ENCODE measurements at regions not wholly inside any gene's neighbourhood (a gene's known extent, or its start where the extent isn't known, plus 50 kb on each side); places are given as distances from the start of the nearest gene placed in this dataset.
A peak's percentile ranks its signal among the peaks of the same experiment; 100 is the strongest.

DNA sequence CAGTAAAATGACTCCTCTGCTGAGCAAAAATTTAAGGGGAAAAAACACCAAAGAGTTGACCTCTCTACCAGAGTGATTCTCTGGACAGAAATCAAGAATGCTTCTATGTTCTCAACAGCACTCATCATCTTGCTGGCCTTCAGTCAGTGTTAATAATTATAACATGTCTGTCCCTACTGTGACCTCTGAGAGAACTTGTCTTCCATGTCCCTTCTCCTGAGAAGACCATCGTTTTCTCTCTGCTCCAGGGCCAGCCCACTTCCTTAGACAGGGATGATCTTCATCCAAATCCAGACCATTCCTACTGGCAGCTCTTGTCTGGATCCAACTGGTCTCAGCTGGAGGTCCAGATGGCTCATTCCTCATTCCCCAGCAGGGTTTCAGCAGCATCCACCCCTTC lies 139.0 kb upstream of the NECTIN3 start:
- no peak overlapping the region for H3K4me3 ChIP-seq (ENCODE audit: low read length)
- H3K9me2 ChIP-seq (replicated peaks; ENCODE audit: low read length), result no peaks in the 10 kb centered on the region
- H3F3A ChIP-seq (ENCODE audit: low read length, unreplicated experiment), result no peaks in the 10 kb centered on the region
- no peaks in the 10 kb centered on the region for H4K20me1 ChIP-seq (ENCODE audit: low read length)
- no peak for ATAC-seq
- no peaks in the 10 kb centered on the region for H3K27me3 ChIP-seq (ENCODE audit: low read length)
- H3K79me2 ChIP-seq (ENCODE audit: low read length), result no peaks in the 10 kb centered on the region
- no peak overlapping the region for H3K9ac ChIP-seq (ENCODE audit: low read length)
- H3K4me1 ChIP-seq (ENCODE audit: insufficient read depth, low read length), result peaks cover 12% of the 10 kb centered on the region
- TF ChIP-seq EZH2 (IDR thresholded peaks at IDR 0.05; ENCODE audit: low read length, unreplicated experiment) (no peak), EZH2phosphoT487 (IDR thresholded peaks at IDR 0.05; ENCODE audit: borderline replicate concordance, low read length) (no peak)
- TF ChIP-seq, protein P1, sequence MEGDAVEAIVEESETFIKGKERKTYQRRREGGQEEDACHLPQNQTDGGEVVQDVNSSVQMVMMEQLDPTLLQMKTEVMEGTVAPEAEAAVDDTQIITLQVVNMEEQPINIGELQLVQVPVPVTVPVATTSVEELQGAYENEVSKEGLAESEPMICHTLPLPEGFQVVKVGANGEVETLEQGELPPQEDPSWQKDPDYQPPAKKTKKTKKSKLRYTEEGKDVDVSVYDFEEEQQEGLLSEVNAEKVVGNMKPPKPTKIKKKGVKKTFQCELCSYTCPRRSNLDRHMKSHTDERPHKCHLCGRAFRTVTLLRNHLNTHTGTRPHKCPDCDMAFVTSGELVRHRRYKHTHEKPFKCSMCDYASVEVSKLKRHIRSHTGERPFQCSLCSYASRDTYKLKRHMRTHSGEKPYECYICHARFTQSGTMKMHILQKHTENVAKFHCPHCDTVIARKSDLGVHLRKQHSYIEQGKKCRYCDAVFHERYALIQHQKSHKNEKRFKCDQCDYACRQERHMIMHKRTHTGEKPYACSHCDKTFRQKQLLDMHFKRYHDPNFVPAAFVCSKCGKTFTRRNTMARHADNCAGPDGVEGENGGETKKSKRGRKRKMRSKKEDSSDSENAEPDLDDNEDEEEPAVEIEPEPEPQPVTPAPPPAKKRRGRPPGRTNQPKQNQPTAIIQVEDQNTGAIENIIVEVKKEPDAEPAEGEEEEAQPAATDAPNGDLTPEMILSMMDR (conservative IDR thresholded peaks at IDR 0.05; ENCODE audit: low read depth, low read length), result no peak
- H3K4me2 ChIP-seq (ENCODE audit: low read length), result no peak overlapping the region
- H3K27ac ChIP-seq (ENCODE audit: low read length), result no peak overlapping the region
- H2AFZ ChIP-seq (ENCODE audit: low read length), result no peak overlapping the region
- no peaks in the 10 kb centered on the region for H3K36me3 ChIP-seq (ENCODE audit: low read depth, low read length)
- no peak for DNase-seq
- BruUV-seq (replicated peaks), result no TSS peak
- H3K9me3 ChIP-seq (ENCODE audit: low read length), result no peaks in the 10 kb centered on the region
- POLR2A ChIA-PET (ENCODE audit: unreplicated experiment), result no interaction called here
- CTCF ChIA-PET, result no interaction called here
- intact Hi-C loops (cut with micrococcal nuclease), result no loop called here

GRCh38 chr3:110933821-110934426 lies 137.7 kb upstream of the NECTIN3 start:
- CTCF ChIA-PET, result no interaction called here
- H2AFZ ChIP-seq (ENCODE audit: low read length), result no peak overlapping the region
- no peaks in the 10 kb centered on the region for H3F3A ChIP-seq (ENCODE audit: low read length, unreplicated experiment)
- no TSS peak for BruUV-seq (replicated peaks)
- H3K4me1 ChIP-seq (ENCODE audit: insufficient read depth, low read length), result peaks cover 12% of the 10 kb centered on the region
- DNase-seq, result peak; percentile 52
- no peaks in the 10 kb centered on the region for H3K9me3 ChIP-seq (ENCODE audit: low read length)
- no peaks in the 10 kb centered on the region for H3K27me3 ChIP-seq (ENCODE audit: low read length)
- H4K20me1 ChIP-seq (ENCODE audit: low read length), result no peaks in the 10 kb centered on the region
- ATAC-seq, result peak; percentile 99
- POLR2A ChIA-PET (ENCODE audit: unreplicated experiment), result interaction anchor here (0.6 kb wide), 1 partner anchor 200 kb away, joined by 4 read pairs; no protein-coding TSS in a partner anchor
- no peaks in the 10 kb centered on the region for H3K9me2 ChIP-seq (replicated peaks; ENCODE audit: low read length)
- no peaks in the 10 kb centered on the region for H3K36me3 ChIP-seq (ENCODE audit: low read depth, low read length)
- no peaks in the 10 kb centered on the region for H3K79me2 ChIP-seq (ENCODE audit: low read length)
- H3K4me2 ChIP-seq (ENCODE audit: low read length), result no peak overlapping the region
- no peak overlapping the region for H3K9ac ChIP-seq (ENCODE audit: low read length)
- no peak overlapping the region for H3K27ac ChIP-seq (ENCODE audit: low read length)
- intact Hi-C loops (cut with micrococcal nuclease), result no loop called here
- no peak for TF ChIP-seq EZH2 (IDR thresholded peaks at IDR 0.05; ENCODE audit: low read length, unreplicated experiment)
- TF ChIP-seq EZH2phosphoT487 (IDR thresholded peaks at IDR 0.05; ENCODE audit: borderline replicate concordance, low read length), result no peak
- TF ChIP-seq, protein P1 (conservative IDR thresholded peaks at IDR 0.05; ENCODE audit: low read depth, low read length), result no peak
- H3K4me3 ChIP-seq (ENCODE audit: low read length), result no peak overlapping the region

DNA sequence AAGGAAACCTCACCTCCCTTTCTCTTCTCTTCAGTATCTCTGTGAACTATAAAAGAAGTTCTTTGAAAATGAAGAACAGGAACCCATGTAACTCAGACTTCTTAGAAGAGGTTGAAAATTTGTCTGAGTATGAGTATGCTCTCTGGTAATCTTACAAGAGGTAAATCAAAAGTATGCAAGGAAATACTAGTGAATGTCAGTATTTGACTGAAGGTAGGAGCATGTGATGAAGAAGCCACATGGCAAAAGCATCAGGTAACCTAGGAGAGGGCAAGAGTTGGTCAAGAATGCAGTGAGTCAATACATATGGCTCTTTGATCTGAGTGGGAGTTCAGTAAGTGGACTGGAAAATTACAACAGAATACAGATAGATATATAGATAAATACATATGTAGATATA lies 133.0 kb upstream of the NECTIN3 start:
- no peaks in the 10 kb centered on the region for H3K79me2 ChIP-seq (ENCODE audit: low read length)
- no peaks in the 10 kb centered on the region for H3K27me3 ChIP-seq (ENCODE audit: low read length)
- H3K9me2 ChIP-seq (replicated peaks; ENCODE audit: low read length), result no peaks in the 10 kb centered on the region
- H3K9ac ChIP-seq (ENCODE audit: low read length), result no peak overlapping the region
- H3F3A ChIP-seq (ENCODE audit: low read length, unreplicated experiment), result no peaks in the 10 kb centered on the region
- BruUV-seq (replicated peaks), result no TSS peak
- no peaks in the 10 kb centered on the region for H3K9me3 ChIP-seq (ENCODE audit: low read length)
- H3K4me3 ChIP-seq (ENCODE audit: low read length), result no peak overlapping the region
- H4K20me1 ChIP-seq (ENCODE audit: low read length), result no peaks in the 10 kb centered on the region
- TF ChIP-seq EZH2phosphoT487 (IDR thresholded peaks at IDR 0.05; ENCODE audit: borderline replicate concordance, low read length) (no peak), EZH2 (IDR thresholded peaks at IDR 0.05; ENCODE audit: low read length, unreplicated experiment) (no peak)
- TF ChIP-seq, protein P1 (conservative IDR thresholded peaks at IDR 0.05; ENCODE audit: low read depth, low read length), result no peak
- no peak overlapping the region for H2AFZ ChIP-seq (ENCODE audit: low read length)
- no peak overlapping the region for H3K4me2 ChIP-seq (ENCODE audit: low read length)
- no peak for ATAC-seq
- H3K4me1 ChIP-seq (ENCODE audit: insufficient read depth, low read length), result peaks cover 8% of the 10 kb centered on the region
- ChIA-PET POLR2A (ENCODE audit: unreplicated experiment) (no interaction called here), CTCF (no interaction called here)
- H3K27ac ChIP-seq (ENCODE audit: low read length), result no peak overlapping the region
- H3K36me3 ChIP-seq (ENCODE audit: low read depth, low read length), result no peaks in the 10 kb centered on the region
- intact Hi-C loops (cut with micrococcal nuclease), result no loop called here
- no peak for DNase-seq

All from PC-3 (cell line).